WTC11 (cell line): ENCODE measurements at regions not wholly inside any gene's neighbourhood (a gene's known extent, or its start where the extent isn't known, plus 50 kb on each side); places are given as distances from the start of the nearest gene placed in this dataset.

Experiments
- CTCF ChIP-seq: fragments of 200-600 bp; IDR thresholded peaks from 2 replicates; pipeline ENCODE4 v1.8.0; 2022; ENCODE audit warnings: antibody characterized with exemption
- EMX1 ChIP-seq: fragments of 250-450 bp; sonication (Bioruptor Pico); IDR thresholded peaks from 2 replicates; pipeline ENCODE4 v1.8.0; 2021; ENCODE audit warnings: mild to moderate bottlenecking
- ETV6 ChIP-seq: sonication (generic); formaldehyde crosslinking; IDR thresholded peaks from 2 replicates; pipeline ENCODE4 v1.8.1; 2022; ENCODE audit warnings: mild to moderate bottlenecking, missing genetic modification reagents
- USF2 ChIP-seq: sonication (generic); formaldehyde crosslinking; IDR thresholded peaks from 2 replicates; pipeline ENCODE4 v1.8.1; 2023; ENCODE audit warnings: mild to moderate bottlenecking, missing genetic modification reagents, moderate library complexity
- ZNF263 ChIP-seq: sonication (generic); formaldehyde crosslinking; IDR thresholded peaks from 2 replicates; pipeline ENCODE4 v1.8.1; 2022; ENCODE audit warnings: low read depth, mild to moderate bottlenecking, moderate library complexity, missing genetic modification reagents
- ZNF512 ChIP-seq: sonication (generic); formaldehyde crosslinking; IDR thresholded peaks from 2 replicates; pipeline ENCODE4 v1.8.1; 2022; ENCODE audit warnings: missing genetic modification reagents, borderline replicate concordance

- TF ChIP-seq ZNF263 (CRISPR knock-in tag) (no peak), USF2 (CRISPR knock-in tag) (no peak), CTCF (no peak), ETV6 (CRISPR knock-in tag) (no peak), EMX1 (CRISPR knock-in tag) (no peak), ZNF512 (CRISPR knock-in tag) (no peak)
Measured at GRCh38 chr2:217529271-217529670, 473.5 kb downstream of the TNS1 start.
